Panc1 (cell line): ENCODE measurements at regions not wholly inside any gene's neighbourhood (a gene's known extent, or its start where the extent isn't known, plus 50 kb on each side); places are given as distances from the start of the nearest gene placed in this dataset.

Experiments used
- ATAC-seq: fragments of 200-7000 bp; cut with Tn5 transposase; 2 replicates; pipeline ENCODE4 v1.9.1; 2020; ENCODE audit warnings: mild to moderate bottlenecking, moderate library complexity
- BruUV-seq: library from RNA; stranded (reverse); fragments of 400-500 nt; replicated peaks from 2 replicates; lab custom pipeline; 2021; lab: Mats Ljungman, UMichigan
- CTCF ChIA-PET: fragments of 300-600 bp; sonication (Branson Sonifier 250); formaldehyde crosslinking; loops from one replicate; lab custom pipeline; 2022; ENCODE audit warnings: antibody characterized with exemption; lab: Charles Lee
- POLR2A ChIA-PET: fragments of 300-600 bp; sonication (Branson Sonifier 250); formaldehyde crosslinking; loops from one replicate; lab custom pipeline; 2022; ENCODE audit warnings: antibody characterized with exemption; lab: Charles Lee
- DNase-seq: peaks from one replicate; pipeline ENCODE4 v3.0.0-alpha.2; 2010; ENCODE audit warnings: low read depth, low spot score
- H3K27ac ChIP-seq: 2 replicates; pipeline ENCODE4 v1.5.1; 2011; ENCODE audit warnings: mild to moderate bottlenecking, low read length, inconsistent platforms
- H3K27me3 ChIP-seq: fragments of 200-500 bp; sonication (Bioruptor generic); 2 replicates; pipeline ENCODE4 v1.6.0; 2014; ENCODE audit warnings: low read length, inconsistent platforms; ENCODE audit not compliant: control insufficient read depth, insufficient read depth
- H3K36me3 ChIP-seq: fragments of 200-500 bp; sonication (Bioruptor generic); 2 replicates; pipeline ENCODE4 v1.5.1; 2014; ENCODE audit warnings: inconsistent platforms, mild to moderate bottlenecking, low read length, moderate library complexity; ENCODE audit not compliant: control insufficient read depth, insufficient read depth
- H3K4me1 ChIP-seq: 2 replicates; pipeline ENCODE4 v1.5.1; 2011; ENCODE audit warnings: inconsistent platforms, mild to moderate bottlenecking, low read length, moderate library complexity; ENCODE audit not compliant: control insufficient read depth, insufficient read depth
- H3K4me3 ChIP-seq, 2 experiments: 2 replicates each; pipeline ENCODE4 v1.5.1; 2011 to 2012; ENCODE audit warnings: low read depth in 2 of 2, low read length in 2 of 2, mild to moderate bottlenecking in 2 of 2, inconsistent platforms in 1 of 2, moderate library complexity in 1 of 2
- H3K9me3 ChIP-seq: fragments of 200-500 bp; sonication (Bioruptor generic); 2 replicates; pipeline ENCODE4 v1.5.1; 2014; ENCODE audit warnings: low read depth, mild to moderate bottlenecking, inconsistent platforms, low read length, moderate library complexity; ENCODE audit not compliant: control insufficient read depth, insufficient read depth
- CTCF ChIP-seq: fragments of 450-650 bp; IDR thresholded peaks from 2 replicates; pipeline ENCODE4 v1.5.1; 2017; ENCODE audit warnings: mild to moderate bottlenecking
- POLR2AphosphoS5 ChIP-seq: IDR thresholded peaks from 2 replicates; pipeline ENCODE4 v1.6.1; 2012; ENCODE audit warnings: mild to moderate bottlenecking, low read depth, low read length, moderate library complexity
- REST ChIP-seq, 2 experiments: IDR thresholded peaks; 2 replicates each; pipeline ENCODE4 v1.6.1; 2011 to 2012; ENCODE audit warnings: low read depth in 2 of 2, control low read depth in 1 of 2, low read length in 1 of 2, mild to moderate bottlenecking in 1 of 2, moderate library complexity in 1 of 2; ENCODE audit not compliant: insufficient read depth in 1 of 2
- SIN3A ChIP-seq: IDR thresholded peaks from 2 replicates; pipeline ENCODE4 v1.6.1; 2012; ENCODE audit warnings: low read depth, mild to moderate bottlenecking, low read length, moderate library complexity, borderline replicate concordance; ENCODE audit not compliant: insufficient read depth
- TCF7L2 ChIP-seq: IDR thresholded peaks from 2 replicates; pipeline ENCODE4 v1.6.1; 2011; ENCODE audit warnings: mild to moderate bottlenecking, low read depth, low read length, inconsistent platforms
- in situ Hi-C: cut with HindIII; loops from 2 replicates; pipeline ENCODE4 v1.10.0; 2016; ENCODE audit warnings: low sequenced_read_pairs, low pct_unique_long_range_greater_than_20kb
- intact Hi-C: fragments of 100-400 bp; cut with micrococcal nuclease; formaldehyde crosslinking; loops from one replicate; pipeline ENCODE4 v1.10.0; 2022; ENCODE audit not compliant: unreplicated experiment

DNA sequence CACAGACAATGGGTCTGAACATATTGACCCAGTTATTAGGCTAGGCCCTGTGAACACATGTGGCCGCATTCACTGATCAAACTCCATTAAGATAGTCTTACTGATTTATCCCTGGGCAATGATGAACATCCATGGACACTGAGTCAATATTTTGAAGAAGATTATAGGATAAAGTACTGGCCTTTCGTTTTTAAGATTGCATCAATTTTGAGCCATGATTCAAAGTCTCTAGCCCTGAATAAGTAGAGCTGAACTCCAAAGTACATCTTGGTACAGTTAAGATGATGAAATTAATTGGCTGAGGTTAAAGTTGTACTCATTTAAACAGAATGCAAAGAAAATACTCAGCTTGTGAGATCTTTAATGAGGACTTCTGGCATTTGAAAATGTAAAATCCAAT, 1581.9 kb downstream of the EFNB2 start:
- H3K9me3 ChIP-seq, result no peaks in the 10 kb centered on the region
- no peak for ATAC-seq
- DNase-seq, result no peak
- no peak for TF ChIP-seq REST (IDR thresholded peaks at IDR 0.05; ENCODE audit: insufficient read depth in 1 of 2, low read depth in 2 of 2, low read length in 1 of 2)
- no peak for TF ChIP-seq CTCF
- no peak for TF ChIP-seq TCF7L2
- no peak for TF ChIP-seq SIN3A
- no peak for TF ChIP-seq POLR2AphosphoS5
- intact Hi-C loops (no loop called here), in situ Hi-C loops (no loop called here)
- H3K4me1 ChIP-seq, result no peaks in the 10 kb centered on the region
- CTCF ChIA-PET, result no interaction called here
- no peak overlapping the region for H3K27ac ChIP-seq
- H3K36me3 ChIP-seq, result no peaks in the 10 kb centered on the region
- no TSS peak for BruUV-seq
- no peaks in the 10 kb centered on the region for H3K27me3 ChIP-seq
- POLR2A ChIA-PET, result no interaction called here
- no peak overlapping the region for H3K4me3 ChIP-seq

- Histone ChIP-seq H3K4me1 (no peaks in the 10 kb centered on the region), H3K36me3 (no peaks in the 10 kb centered on the region), H3K4me3 (no peak overlapping the region), H3K27me3 (no peaks in the 10 kb centered on the region), H3K9me3 (no peaks in the 10 kb centered on the region), H3K27ac (no peak overlapping the region)
- no peak for DNase-seq
- CTCF ChIA-PET, result no interaction called here
- POLR2A ChIA-PET, result no interaction called here
- in situ Hi-C loops (no loop called here), intact Hi-C loops (no loop called here)
- no peak for ATAC-seq
- no TSS peak for BruUV-seq
- TF ChIP-seq TCF7L2 (no peak), POLR2AphosphoS5 (no peak), SIN3A (no peak), CTCF (no peak), REST (IDR thresholded peaks at IDR 0.05; ENCODE audit: insufficient read depth in 1 of 2, low read depth in 2 of 2, low read length in 1 of 2) (no peak)
Observed at GRCh38 chr13:104949840-104950740, 1585.4 kb downstream of the EFNB2 start.
